ENCODE measurements at regions not wholly inside any gene's neighbourhood (a gene's known extent, or its start where the extent isn't known, plus 50 kb on each side); places are given as distances from the start of the nearest gene placed in this dataset.

DNA sequence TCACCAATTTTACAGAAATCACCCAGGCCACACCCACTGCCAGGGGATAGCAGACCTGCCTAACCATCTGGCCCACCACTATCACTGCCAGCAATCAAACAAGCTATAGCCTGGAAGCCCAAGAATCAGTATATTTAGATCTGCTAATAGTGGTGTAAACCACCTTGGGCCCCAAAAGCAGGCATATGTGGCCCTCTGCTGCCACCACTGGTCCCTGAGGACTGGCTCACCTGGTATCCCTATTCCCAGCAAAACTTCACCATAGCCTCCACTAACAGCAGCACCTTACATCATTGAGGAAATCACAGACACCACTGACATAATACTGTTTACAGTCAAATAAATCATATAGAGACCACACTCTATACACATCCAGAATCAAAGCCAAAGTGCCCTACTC, 880.4 kb upstream of the MAN1A1 start:
- no peak overlapping the region for H3K4me3 ChIP-seq (ENCODE audit: low read depth in 2 of 2, low read length in 1 of 2)
- CTCF ChIA-PET, result no interaction called here
- no peaks in the 10 kb centered on the region for H3F3A ChIP-seq (replicated peaks; ENCODE audit: insufficient read depth)
- no peak overlapping the region for H3K4me2 ChIP-seq
- no peak overlapping the region for H2AFZ ChIP-seq (ENCODE audit: low read depth)
- no peaks in the 10 kb centered on the region for H4K20me1 ChIP-seq (ENCODE audit: insufficient read depth)
- H3K27ac ChIP-seq (ENCODE audit: low read depth in 2 of 2, low read length in 1 of 2), result no peak overlapping the region
- H3K36me3 ChIP-seq (replicated peaks in 1 of 2; ENCODE audit: control insufficient read depth in 1 of 2, insufficient read depth in 2 of 2, low read length in 1 of 2), result no peaks in the 10 kb centered on the region
- H3K4me1 ChIP-seq (ENCODE audit: control insufficient read depth in 1 of 2, insufficient read depth in 2 of 2, low read depth in 1 of 2, low read length in 1 of 2), result no peaks in the 10 kb centered on the region
- TF ChIP-seq YY1 (IDR thresholded peaks at IDR 0.05; ENCODE audit: low read depth) (no peak), POLR2AphosphoS5 (IDR thresholded peaks at IDR 0.05; ENCODE audit: low read depth, low read length) (no peak), GABPA (IDR thresholded peaks at IDR 0.05; ENCODE audit: low read depth) (no peak), FOXJ3 (CRISPR knock-in tag; IDR thresholded peaks at IDR 0.05) (no peak), RAD21 (IDR thresholded peaks at IDR 0.05; ENCODE audit: low read length) (no peak), EP300 (IDR thresholded peaks at IDR 0.05; ENCODE audit: borderline replicate concordance in 1 of 2, low read depth in 1 of 2, low read length in 1 of 2) (no peak)
- TF ChIP-seq, protein P1, sequence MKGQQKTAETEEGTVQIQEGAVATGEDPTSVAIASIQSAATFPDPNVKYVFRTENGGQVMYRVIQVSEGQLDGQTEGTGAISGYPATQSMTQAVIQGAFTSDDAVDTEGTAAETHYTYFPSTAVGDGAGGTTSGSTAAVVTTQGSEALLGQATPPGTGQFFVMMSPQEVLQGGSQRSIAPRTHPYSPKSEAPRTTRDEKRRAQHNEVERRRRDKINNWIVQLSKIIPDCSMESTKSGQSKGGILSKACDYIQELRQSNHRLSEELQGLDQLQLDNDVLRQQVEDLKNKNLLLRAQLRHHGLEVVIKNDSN (IDR thresholded peaks at IDR 0.05; ENCODE audit: borderline replicate concordance, low read depth), result no peak
- POLR2A ChIA-PET, result no interaction called here
- no peaks in the 10 kb centered on the region for H3K9me3 ChIP-seq
- H3K9me2 ChIP-seq, result no peaks in the 10 kb centered on the region
- no peaks in the 10 kb centered on the region for H3K27me3 ChIP-seq (ENCODE audit: insufficient read depth)
- H3K79me2 ChIP-seq (ENCODE audit: insufficient read depth), result no peaks in the 10 kb centered on the region
- no peak overlapping the region for H3K9ac ChIP-seq
- DNase-seq, result no peak

DNA sequence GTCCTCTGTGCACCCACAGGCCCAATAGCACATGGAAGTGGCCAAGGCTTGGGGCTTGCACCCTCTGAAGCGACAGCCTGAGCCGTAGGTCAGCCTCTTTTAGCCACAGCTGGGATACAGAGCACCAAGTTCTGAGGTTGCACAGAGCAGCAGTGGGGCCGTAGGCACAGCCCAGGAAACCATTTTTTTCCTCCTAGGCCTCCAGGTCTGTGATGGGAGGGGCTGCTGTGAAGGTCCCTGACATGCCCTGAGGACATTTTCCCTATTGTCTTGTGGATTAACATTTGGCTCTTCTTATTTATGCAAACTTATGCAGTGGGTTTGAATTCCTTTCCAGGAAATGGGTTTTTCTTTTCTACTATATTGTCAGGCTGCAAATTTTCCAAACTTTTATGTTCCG, 878.7 kb upstream of the MAN1A1 start:
- 74% methylated on average over 4 of the region's 4 CpGs for WGBS (ENCODE audit: low lambda C conversion rate)
- no peaks in the 10 kb centered on the region for H3K79me2 ChIP-seq (ENCODE audit: insufficient read depth)
- H4K20me1 ChIP-seq (ENCODE audit: insufficient read depth), result no peaks in the 10 kb centered on the region
- no peaks in the 10 kb centered on the region for H3K27me3 ChIP-seq (ENCODE audit: insufficient read depth)
- no peaks in the 10 kb centered on the region for H3K4me1 ChIP-seq (ENCODE audit: control insufficient read depth in 1 of 2, insufficient read depth in 2 of 2, low read depth in 1 of 2, low read length in 1 of 2)
- no peak overlapping the region for H3K4me2 ChIP-seq
- no peak overlapping the region for H3K27ac ChIP-seq (ENCODE audit: low read depth in 2 of 2, low read length in 1 of 2)
- no peaks in the 10 kb centered on the region for H3F3A ChIP-seq (replicated peaks; ENCODE audit: insufficient read depth)
- no peaks in the 10 kb centered on the region for H3K36me3 ChIP-seq (replicated peaks in 1 of 2; ENCODE audit: control insufficient read depth in 1 of 2, insufficient read depth in 2 of 2, low read length in 1 of 2)
- no peaks in the 10 kb centered on the region for H3K9me2 ChIP-seq
- H3K9ac ChIP-seq, result no peak overlapping the region
- no peaks in the 10 kb centered on the region for H3K9me3 ChIP-seq
- CTCF ChIA-PET, result no interaction called here
- H3K4me3 ChIP-seq (ENCODE audit: low read depth in 2 of 2, low read length in 1 of 2), result no peak overlapping the region
- H2AFZ ChIP-seq (ENCODE audit: low read depth), result no peak overlapping the region
- TF ChIP-seq FOXM1 (IDR thresholded peaks at IDR 0.05; ENCODE audit: low read depth), result no peak
- TF ChIP-seq, protein P2, sequence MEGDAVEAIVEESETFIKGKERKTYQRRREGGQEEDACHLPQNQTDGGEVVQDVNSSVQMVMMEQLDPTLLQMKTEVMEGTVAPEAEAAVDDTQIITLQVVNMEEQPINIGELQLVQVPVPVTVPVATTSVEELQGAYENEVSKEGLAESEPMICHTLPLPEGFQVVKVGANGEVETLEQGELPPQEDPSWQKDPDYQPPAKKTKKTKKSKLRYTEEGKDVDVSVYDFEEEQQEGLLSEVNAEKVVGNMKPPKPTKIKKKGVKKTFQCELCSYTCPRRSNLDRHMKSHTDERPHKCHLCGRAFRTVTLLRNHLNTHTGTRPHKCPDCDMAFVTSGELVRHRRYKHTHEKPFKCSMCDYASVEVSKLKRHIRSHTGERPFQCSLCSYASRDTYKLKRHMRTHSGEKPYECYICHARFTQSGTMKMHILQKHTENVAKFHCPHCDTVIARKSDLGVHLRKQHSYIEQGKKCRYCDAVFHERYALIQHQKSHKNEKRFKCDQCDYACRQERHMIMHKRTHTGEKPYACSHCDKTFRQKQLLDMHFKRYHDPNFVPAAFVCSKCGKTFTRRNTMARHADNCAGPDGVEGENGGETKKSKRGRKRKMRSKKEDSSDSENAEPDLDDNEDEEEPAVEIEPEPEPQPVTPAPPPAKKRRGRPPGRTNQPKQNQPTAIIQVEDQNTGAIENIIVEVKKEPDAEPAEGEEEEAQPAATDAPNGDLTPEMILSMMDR (IDR thresholded peaks at IDR 0.05), result no peak
- TF ChIP-seq, protein P3, sequence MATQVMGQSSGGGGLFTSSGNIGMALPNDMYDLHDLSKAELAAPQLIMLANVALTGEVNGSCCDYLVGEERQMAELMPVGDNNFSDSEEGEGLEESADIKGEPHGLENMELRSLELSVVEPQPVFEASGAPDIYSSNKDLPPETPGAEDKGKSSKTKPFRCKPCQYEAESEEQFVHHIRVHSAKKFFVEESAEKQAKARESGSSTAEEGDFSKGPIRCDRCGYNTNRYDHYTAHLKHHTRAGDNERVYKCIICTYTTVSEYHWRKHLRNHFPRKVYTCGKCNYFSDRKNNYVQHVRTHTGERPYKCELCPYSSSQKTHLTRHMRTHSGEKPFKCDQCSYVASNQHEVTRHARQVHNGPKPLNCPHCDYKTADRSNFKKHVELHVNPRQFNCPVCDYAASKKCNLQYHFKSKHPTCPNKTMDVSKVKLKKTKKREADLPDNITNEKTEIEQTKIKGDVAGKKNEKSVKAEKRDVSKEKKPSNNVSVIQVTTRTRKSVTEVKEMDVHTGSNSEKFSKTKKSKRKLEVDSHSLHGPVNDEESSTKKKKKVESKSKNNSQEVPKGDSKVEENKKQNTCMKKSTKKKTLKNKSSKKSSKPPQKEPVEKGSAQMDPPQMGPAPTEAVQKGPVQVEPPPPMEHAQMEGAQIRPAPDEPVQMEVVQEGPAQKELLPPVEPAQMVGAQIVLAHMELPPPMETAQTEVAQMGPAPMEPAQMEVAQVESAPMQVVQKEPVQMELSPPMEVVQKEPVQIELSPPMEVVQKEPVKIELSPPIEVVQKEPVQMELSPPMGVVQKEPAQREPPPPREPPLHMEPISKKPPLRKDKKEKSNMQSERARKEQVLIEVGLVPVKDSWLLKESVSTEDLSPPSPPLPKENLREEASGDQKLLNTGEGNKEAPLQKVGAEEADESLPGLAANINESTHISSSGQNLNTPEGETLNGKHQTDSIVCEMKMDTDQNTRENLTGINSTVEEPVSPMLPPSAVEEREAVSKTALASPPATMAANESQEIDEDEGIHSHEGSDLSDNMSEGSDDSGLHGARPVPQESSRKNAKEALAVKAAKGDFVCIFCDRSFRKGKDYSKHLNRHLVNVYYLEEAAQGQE (IDR thresholded peaks at IDR 0.05; ENCODE audit: low read depth, low read length), result no peak
- no peak for TF ChIP-seq RXRA (IDR thresholded peaks at IDR 0.05; ENCODE audit: borderline replicate concordance, low read depth)
- no peak for TF ChIP-seq EP300 (IDR thresholded peaks at IDR 0.05; ENCODE audit: borderline replicate concordance in 1 of 2, low read depth in 1 of 2, low read length in 1 of 2)
- TF ChIP-seq TEAD4 (IDR thresholded peaks at IDR 0.05; ENCODE audit: borderline replicate concordance, insufficient read depth), result no peak
- TF ChIP-seq MEF2A (IDR thresholded peaks at IDR 0.05; ENCODE audit: borderline replicate concordance, low read depth), result no peak
- no peak for TF ChIP-seq MXI1 (IDR thresholded peaks at IDR 0.05; ENCODE audit: low read depth, low read length)
- POLR2A ChIA-PET, result no interaction called here
- DNase-seq, result no peak
